ENCODE measurements at regions not wholly inside any gene's neighbourhood (a gene's known extent, or its start where the extent isn't known, plus 50 kb on each side); places are given as distances from the start of the nearest gene placed in this dataset.

GRCh38 chr2:129758784-129759471, 220.5 kb upstream of the RAB6C start:
- Histone ChIP-seq H3K27ac (ENCODE audit: low read depth, low read length) (peak overlapping the region; percentile 80; the same call in 1 of the 2 replicates), H3K27me3 (ENCODE audit: control insufficient read depth, insufficient read depth, low read length) (peaks cover 4% of the 10 kb centered on the region; the same call in 1 of the 2 replicates), H3K9me3 (ENCODE audit: control insufficient read depth, insufficient read depth, low read depth, low read length) (no peaks in the 10 kb centered on the region), H3K9ac (ENCODE audit: low read length) (peak overlapping the region; percentile 26), H3K4me3 (ENCODE audit: low read depth, low read length) (peak overlapping the region; percentile 48), H3K36me3 (ENCODE audit: control insufficient read depth, insufficient read depth, low read length) (no peaks in the 10 kb centered on the region), H3K4me1 (ENCODE audit: control insufficient read depth, insufficient read depth, low read length) (peaks cover 28% of the 10 kb centered on the region)

- H3K9me3 ChIP-seq (ENCODE audit: control insufficient read depth, insufficient read depth, low read depth, low read length): no peaks in the 10 kb centered on the region
- H3K4me1 ChIP-seq (ENCODE audit: control insufficient read depth, insufficient read depth, low read length): peaks cover 28% of the 10 kb centered on the region
- H3K27ac ChIP-seq (ENCODE audit: low read depth, low read length): no peak overlapping the region
- H3K9ac ChIP-seq (ENCODE audit: low read length): no peak overlapping the region
- H3K4me3 ChIP-seq (ENCODE audit: low read depth, low read length): no peak overlapping the region
- peaks cover 4% of the 10 kb centered on the region; the same call in 1 of the 2 replicates for H3K27me3 ChIP-seq (ENCODE audit: control insufficient read depth, insufficient read depth, low read length)
- no peaks in the 10 kb centered on the region for H3K36me3 ChIP-seq (ENCODE audit: control insufficient read depth, insufficient read depth, low read length)
Measured at GRCh38 chr2:129759472-129760010, 219.9 kb upstream of the RAB6C start.

GRCh38 chr2:129760669-129761068, 218.8 kb upstream of the RAB6C start:
- Histone ChIP-seq H3K9ac (ENCODE audit: low read length) (no peak overlapping the region), H3K27me3 (ENCODE audit: control insufficient read depth, insufficient read depth, low read length) (peaks cover 4% of the 10 kb centered on the region; the same call in 1 of the 2 replicates), H3K27ac (ENCODE audit: low read depth, low read length) (no peak overlapping the region), H3K36me3 (ENCODE audit: control insufficient read depth, insufficient read depth, low read length) (no peaks in the 10 kb centered on the region), H3K9me3 (ENCODE audit: control insufficient read depth, insufficient read depth, low read depth, low read length) (no peaks in the 10 kb centered on the region), H3K4me3 (ENCODE audit: low read depth, low read length) (no peak overlapping the region), H3K4me1 (ENCODE audit: control insufficient read depth, insufficient read depth, low read length) (peaks cover 28% of the 10 kb centered on the region)

- no peak overlapping the region for H3K4me3 ChIP-seq (ENCODE audit: low read depth, low read length)
- H3K36me3 ChIP-seq (ENCODE audit: control insufficient read depth, insufficient read depth, low read length): no peaks in the 10 kb centered on the region
- H3K4me1 ChIP-seq (ENCODE audit: control insufficient read depth, insufficient read depth, low read length): peaks cover 27% of the 10 kb centered on the region
- H3K9me3 ChIP-seq (ENCODE audit: control insufficient read depth, insufficient read depth, low read depth, low read length): no peaks in the 10 kb centered on the region
- no peak overlapping the region for H3K9ac ChIP-seq (ENCODE audit: low read length)
- H3K27me3 ChIP-seq (ENCODE audit: control insufficient read depth, insufficient read depth, low read length): peaks cover 2% of the 10 kb centered on the region; the same call in 1 of the 2 replicates
- no peak overlapping the region for H3K27ac ChIP-seq (ENCODE audit: low read depth, low read length)
Measured at GRCh38 chr2:129761569-129762021, 217.9 kb upstream of the RAB6C start.

- Histone ChIP-seq H3K4me1 (ENCODE audit: control insufficient read depth, insufficient read depth, low read length) (peaks cover 17% of the 10 kb centered on the region), H3K9me3 (ENCODE audit: control insufficient read depth, insufficient read depth, low read depth, low read length) (no peaks in the 10 kb centered on the region), H3K9ac (ENCODE audit: low read length) (no peak overlapping the region), H3K27me3 (ENCODE audit: control insufficient read depth, insufficient read depth, low read length) (no peaks in the 10 kb centered on the region; the same call in 1 of the 2 replicates), H3K4me3 (ENCODE audit: low read depth, low read length) (no peak overlapping the region), H3K27ac (ENCODE audit: low read depth, low read length) (no peak overlapping the region), H3K36me3 (ENCODE audit: control insufficient read depth, insufficient read depth, low read length) (no peaks in the 10 kb centered on the region)
Measured at GRCh38 chr2:129762386-129763189, 216.9 kb upstream of the RAB6C start.

GRCh38 chr2:129763190-129763846, 216.1 kb upstream of the RAB6C start:
- Histone ChIP-seq H3K4me3 (ENCODE audit: low read depth, low read length) (no peak overlapping the region), H3K36me3 (ENCODE audit: control insufficient read depth, insufficient read depth, low read length) (no peaks in the 10 kb centered on the region), H3K27me3 (ENCODE audit: control insufficient read depth, insufficient read depth, low read length) (no peaks in the 10 kb centered on the region; the same call in 1 of the 2 replicates), H3K9me3 (ENCODE audit: control insufficient read depth, insufficient read depth, low read depth, low read length) (no peaks in the 10 kb centered on the region), H3K4me1 (ENCODE audit: control insufficient read depth, insufficient read depth, low read length) (peaks cover 11% of the 10 kb centered on the region), H3K27ac (ENCODE audit: low read depth, low read length) (no peak overlapping the region), H3K9ac (ENCODE audit: low read length) (no peak overlapping the region)

GRCh38 chr2:129763966-129764365, 215.5 kb upstream of the RAB6C start:
- Histone ChIP-seq H3K9ac (ENCODE audit: low read length) (no peak overlapping the region), H3K4me1 (ENCODE audit: control insufficient read depth, insufficient read depth, low read length) (peaks cover 5% of the 10 kb centered on the region; the same call in 1 of the 2 replicates), H3K27me3 (ENCODE audit: control insufficient read depth, insufficient read depth, low read length) (no peaks in the 10 kb centered on the region; the same call in 1 of the 2 replicates), H3K27ac (ENCODE audit: low read depth, low read length) (no peak overlapping the region), H3K9me3 (ENCODE audit: control insufficient read depth, insufficient read depth, low read depth, low read length) (no peaks in the 10 kb centered on the region), H3K4me3 (ENCODE audit: low read depth, low read length) (no peak overlapping the region), H3K36me3 (ENCODE audit: control insufficient read depth, insufficient read depth, low read length) (no peaks in the 10 kb centered on the region)

GRCh38 chr2:129764376-129765325, 214.8 kb upstream of the RAB6C start:
- Histone ChIP-seq H3K27me3 (ENCODE audit: control insufficient read depth, insufficient read depth, low read length) (no peaks in the 10 kb centered on the region; the same call in 1 of the 2 replicates), H3K4me1 (ENCODE audit: control insufficient read depth, insufficient read depth, low read length) (no peaks in the 10 kb centered on the region; the same call in 1 of the 2 replicates), H3K9me3 (ENCODE audit: control insufficient read depth, insufficient read depth, low read depth, low read length) (no peaks in the 10 kb centered on the region), H3K4me3 (ENCODE audit: low read depth, low read length) (no peak overlapping the region), H3K9ac (ENCODE audit: low read length) (no peak overlapping the region), H3K27ac (ENCODE audit: low read depth, low read length) (no peak overlapping the region), H3K36me3 (ENCODE audit: control insufficient read depth, insufficient read depth, low read length) (no peaks in the 10 kb centered on the region)

- H3K9ac ChIP-seq (ENCODE audit: low read length): no peak overlapping the region
- no peaks in the 10 kb centered on the region; the same call in 1 of the 2 replicates for H3K4me1 ChIP-seq (ENCODE audit: control insufficient read depth, insufficient read depth, low read length)
- H3K36me3 ChIP-seq (ENCODE audit: control insufficient read depth, insufficient read depth, low read length): no peaks in the 10 kb centered on the region
- no peaks in the 10 kb centered on the region for H3K9me3 ChIP-seq (ENCODE audit: control insufficient read depth, insufficient read depth, low read depth, low read length)
- no peaks in the 10 kb centered on the region; the same call in 1 of the 2 replicates for H3K27me3 ChIP-seq (ENCODE audit: control insufficient read depth, insufficient read depth, low read length)
- H3K4me3 ChIP-seq (ENCODE audit: low read depth, low read length): no peak overlapping the region
- no peak overlapping the region for H3K27ac ChIP-seq (ENCODE audit: low read depth, low read length)
Measured at GRCh38 chr2:129765326-129765677, 214.2 kb upstream of the RAB6C start.
